Raji (cell line): ENCODE measurements at regions not wholly inside any gene's neighbourhood (a gene's known extent, or its start where the extent isn't known, plus 50 kb on each side); places are given as distances from the start of the nearest gene placed in this dataset.

Source experiments
- POLR2A ChIP-seq: IDR thresholded peaks from 2 replicates; pipeline ENCODE4 v1.6.1; 2011; ENCODE audit warnings: low read depth, low read length, control low read depth; ENCODE audit not compliant: insufficient read depth

GRCh38 chr5:34525761-34526160, 130.4 kb upstream of the RAI14 start:
- no peak for TF ChIP-seq POLR2A

GRCh38 chr5:34526682-34527305, 129.3 kb upstream of the RAI14 start:
- no peak for TF ChIP-seq POLR2A

GRCh38 chr5:34529581-34530331, 126.4 kb upstream of the RAI14 start:
- no peak for TF ChIP-seq POLR2A

- no peak for TF ChIP-seq POLR2A
Observed at GRCh38 chr5:34530637-34531036, 125.5 kb upstream of the RAI14 start.

- TF ChIP-seq POLR2A: no peak
Observed at GRCh38 chr5:34531751-34532360, 124.3 kb upstream of the RAI14 start.

- TF ChIP-seq POLR2A: no peak
Observed at GRCh38 chr5:34533582-34534522, 122.3 kb upstream of the RAI14 start.

GRCh38 chr5:34534523-34535103, 121.5 kb upstream of the RAI14 start:
- TF ChIP-seq POLR2A: no peak

GRCh38 chr5:34535433-34535832, 120.7 kb upstream of the RAI14 start:
- no peak for TF ChIP-seq POLR2A

- TF ChIP-seq POLR2A: no peak
Observed at GRCh38 chr5:34535944-34536623, 120.0 kb upstream of the RAI14 start.

GRCh38 chr5:34536699-34537098, 119.4 kb upstream of the RAI14 start:
- no peak for TF ChIP-seq POLR2A

GRCh38 chr5:34538026-34538672, 118.0 kb upstream of the RAI14 start:
- no peak for TF ChIP-seq POLR2A

GRCh38 chr5:34539183-34539582, 116.9 kb upstream of the RAI14 start:
- no peak for TF ChIP-seq POLR2A

- no peak for TF ChIP-seq POLR2A
Observed at GRCh38 chr5:34541067-34541466, 115.1 kb upstream of the RAI14 start.

- no peak for TF ChIP-seq POLR2A
Observed at GRCh38 chr5:34542818-34543217, 113.3 kb upstream of the RAI14 start.
